Large intestine (tissue), 3 donors: ENCODE measurements at regions not wholly inside any gene's neighbourhood (a gene's known extent, or its start where the extent isn't known, plus 50 kb on each side); places are given as distances from the start of the nearest gene placed in this dataset.
"Not testable (repeated sequence)": the region's sequence is repeated elsewhere in the genome, so short reads cannot be mapped to it uniquely, and the experiment has no call there.

ENCODE experiments used
- DNase-seq, 2 donors: peaks; one replicate each; pipeline versions ENCODE4 v3.0.0 to v3.0.0-alpha.2; 2013
- H3K27ac ChIP-seq: one replicate; pipeline ENCODE4 v1.5.1; 2013; ENCODE audit warnings: low read length
- H3K27me3 ChIP-seq: 2 replicates; pipeline ENCODE4 v1.6.1; 2013; ENCODE audit warnings: low read length; ENCODE audit not compliant: control insufficient read depth, insufficient read depth
- H3K36me3 ChIP-seq: 2 replicates; pipeline ENCODE4 v1.6.1; 2013; ENCODE audit warnings: low read length; ENCODE audit not compliant: control insufficient read depth, insufficient read depth
- H3K4me1 ChIP-seq: one replicate; pipeline ENCODE4 v1.6.1; 2013; ENCODE audit warnings: low read length; ENCODE audit not compliant: control insufficient read depth, insufficient read depth
- H3K4me3 ChIP-seq: one replicate; pipeline ENCODE4 v1.5.1; 2013; ENCODE audit warnings: low read length
- H3K9me3 ChIP-seq: one replicate; pipeline ENCODE4 v1.6.1; 2013; ENCODE audit warnings: mild to moderate bottlenecking, low read depth, low read length, moderate library complexity; ENCODE audit not compliant: control insufficient read depth
- WGBS: methylation state at CpG from one replicate; pipeline ENCODE4 v1.1.5; 2013; ENCODE audit warnings: low lambda C conversion rate; ENCODE audit not compliant: insufficient coverage; 5-methylcytosine and 5-hydroxymethylcytosine counted together

GRCh38 chrX:124181515-124181914, 150.9 kb upstream of the TEX13D start:
- 100% methylated on average over 1 of the region's 8 CpGs for WGBS
- H3K36me3 ChIP-seq, result not testable (repeated sequence)

DNA sequence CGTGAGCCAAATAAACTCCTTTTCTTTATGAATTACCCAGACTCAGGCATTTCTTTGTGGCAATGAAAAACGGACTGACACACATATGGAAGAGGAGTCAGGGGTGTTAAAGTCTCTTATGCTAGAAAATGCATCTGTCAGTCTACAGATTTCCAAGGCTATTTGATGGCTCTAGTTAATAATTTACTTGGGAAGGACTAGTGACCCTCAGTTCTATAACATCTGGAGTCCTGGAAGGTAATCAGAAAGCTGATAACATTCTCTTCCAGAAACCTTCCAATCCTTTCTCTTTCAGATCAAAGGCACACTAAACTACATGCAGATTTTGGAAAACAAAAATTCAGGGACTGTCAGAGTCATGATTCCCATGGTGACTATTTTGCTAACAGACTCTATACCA, 142.0 kb upstream of the TEX13D start:
- peak; percentile 14 to 53 for DNase-seq
- no peak overlapping the region for H3K4me3 ChIP-seq
- H3K27ac ChIP-seq, result no peak overlapping the region
- no CpG with 5 or more reads among the region's 2 CpGs for WGBS
- H3K4me1 ChIP-seq, result peaks cover 8% of the 10 kb centered on the region
- no peaks in the 10 kb centered on the region for H3K27me3 ChIP-seq
- H3K9me3 ChIP-seq, result no peaks in the 10 kb centered on the region
- no peaks in the 10 kb centered on the region for H3K36me3 ChIP-seq

More at GRCh38 chrX:124181515-124181914, 150.9 kb upstream of the TEX13D start:
- not testable (repeated sequence) for H3K27ac ChIP-seq, H3K27me3 ChIP-seq, H3K9me3 ChIP-seq, H3K4me1 ChIP-seq, DNase-seq, H3K4me3 ChIP-seq

GRCh38 chrX:124194199-124194598, 138.3 kb upstream of the TEX13D start:
- WGBS, result no CpG with 5 or more reads among the region's 5 CpGs
- H3K27me3 ChIP-seq, result no peaks in the 10 kb centered on the region
- no peak overlapping the region for H3K27ac ChIP-seq
- no peak overlapping the region for H3K4me3 ChIP-seq
- peak; percentile 33 to 59 for DNase-seq
- no peaks in the 10 kb centered on the region for H3K9me3 ChIP-seq
- H3K36me3 ChIP-seq, result no peaks in the 10 kb centered on the region
- H3K4me1 ChIP-seq, result peaks cover 8% of the 10 kb centered on the region

GRCh38 chrX:124194901-124195300, 137.6 kb upstream of the TEX13D start:
- Histone ChIP-seq H3K4me1 (peaks cover 8% of the 10 kb centered on the region), H3K27me3 (no peaks in the 10 kb centered on the region), H3K9me3 (no peaks in the 10 kb centered on the region), H3K4me3 (no peak overlapping the region), H3K27ac (no peak overlapping the region), H3K36me3 (no peaks in the 10 kb centered on the region)
- WGBS, result 100% methylated on average over 1 of the region's 8 CpGs
- no peak for DNase-seq

GRCh38 chrX:124203311-124203710, 129.1 kb upstream of the TEX13D start:
- WGBS, result no CpG with 5 or more reads among the region's 1 CpG
- DNase-seq, result no peak
- H3K27me3 ChIP-seq, result no peaks in the 10 kb centered on the region
- H3K4me3 ChIP-seq, result no peak overlapping the region
- H3K9me3 ChIP-seq, result no peaks in the 10 kb centered on the region
- no peaks in the 10 kb centered on the region for H3K36me3 ChIP-seq
- H3K4me1 ChIP-seq, result no peaks in the 10 kb centered on the region
- no peak overlapping the region for H3K27ac ChIP-seq

- Histone ChIP-seq H3K4me3 (no peak overlapping the region), H3K27me3 (no peaks in the 10 kb centered on the region), H3K36me3 (no peaks in the 10 kb centered on the region), H3K27ac (no peak overlapping the region), H3K9me3 (no peaks in the 10 kb centered on the region), H3K4me1 (no peaks in the 10 kb centered on the region)
- no peak for DNase-seq
- 100% methylated on average over 1 of the region's 5 CpGs for WGBS
These were observed 123.8 kb upstream of the TEX13D start for GRCh38 chrX:124208660-124209059.

GRCh38 chrX:124209792-124210576, 122.5 kb upstream of the TEX13D start:
- no peak overlapping the region for H3K27ac ChIP-seq
- no CpG with 5 or more reads among the region's 6 CpGs for WGBS
- no peaks in the 10 kb centered on the region for H3K4me1 ChIP-seq
- H3K36me3 ChIP-seq, result no peaks in the 10 kb centered on the region
- no peak for DNase-seq
- H3K4me3 ChIP-seq, result no peak overlapping the region
- H3K27me3 ChIP-seq, result no peaks in the 10 kb centered on the region
- H3K9me3 ChIP-seq, result no peaks in the 10 kb centered on the region

DNA sequence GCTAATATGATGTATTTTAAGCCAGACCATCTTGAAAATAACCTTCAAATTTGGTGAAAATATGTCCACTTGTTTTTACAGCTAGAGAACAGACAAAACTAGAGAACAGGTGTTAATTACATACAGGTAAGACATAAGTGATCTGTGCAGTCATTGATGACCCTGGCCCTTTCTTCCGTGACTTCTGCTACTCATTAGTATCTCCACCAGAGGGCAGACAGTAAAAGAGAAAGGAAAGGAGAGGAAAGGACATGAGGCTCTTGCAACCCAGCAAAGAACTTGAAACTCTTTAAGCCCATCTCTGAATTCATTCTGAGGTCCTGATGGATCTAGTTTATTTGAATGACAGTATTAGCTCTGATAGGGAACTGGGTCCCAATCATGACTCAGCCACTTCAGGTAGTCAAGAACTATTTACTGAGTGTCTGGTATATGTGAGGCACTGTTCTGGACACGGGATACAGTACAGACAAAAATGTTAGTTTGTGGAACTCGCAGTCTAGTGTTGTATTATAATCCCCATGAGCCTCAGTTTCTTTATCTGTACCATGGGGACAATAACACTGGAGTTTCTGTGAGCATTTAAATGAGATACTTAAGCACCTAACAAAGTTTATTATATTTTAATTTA, 121.0 kb upstream of the TEX13D start:
- Histone ChIP-seq H3K4me1 (no peaks in the 10 kb centered on the region), H3K27me3 (no peaks in the 10 kb centered on the region), H3K4me3 (no peak overlapping the region), H3K36me3 (no peaks in the 10 kb centered on the region), H3K27ac (no peak overlapping the region), H3K9me3 (no peaks in the 10 kb centered on the region)
- no CpG with 5 or more reads among the region's 3 CpGs for WGBS
- peak in 1 of 2 donors; percentile 17 for DNase-seq

- no peak overlapping the region for H3K27ac ChIP-seq
- H3K9me3 ChIP-seq, result no peaks in the 10 kb centered on the region
- no CpG with 5 or more reads among the region's 3 CpGs for WGBS
- no peak overlapping the region for H3K4me3 ChIP-seq
- peak; percentile 23 to 38 for DNase-seq
- H3K27me3 ChIP-seq, result no peaks in the 10 kb centered on the region
- H3K36me3 ChIP-seq, result no peaks in the 10 kb centered on the region
- no peaks in the 10 kb centered on the region for H3K4me1 ChIP-seq
These were observed 119.8 kb upstream of the TEX13D start for GRCh38 chrX:124212622-124213021.

DNA sequence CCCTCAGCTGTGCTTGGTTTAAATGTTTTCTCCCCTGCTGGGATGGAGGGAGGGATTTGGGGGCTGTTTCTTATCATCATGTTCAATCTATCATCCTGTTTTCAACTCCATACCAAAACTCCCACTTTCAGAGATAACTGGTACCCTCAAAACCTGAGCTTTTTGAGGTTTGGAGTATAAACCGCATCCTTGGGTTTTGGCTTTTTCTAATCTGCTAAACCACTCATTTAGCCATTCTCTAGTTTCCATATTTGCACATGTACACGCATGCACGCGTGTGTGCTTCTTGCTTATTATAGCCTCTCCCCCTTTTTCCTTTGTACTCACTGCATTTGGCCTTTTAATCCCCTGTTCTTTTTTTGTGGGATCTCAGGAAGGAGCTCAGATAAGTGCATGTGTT, 116.7 kb upstream of the TEX13D start:
- 100% methylated on average over 1 of the region's 4 CpGs for WGBS
- Histone ChIP-seq H3K36me3 (no peaks in the 10 kb centered on the region), H3K27me3 (no peaks in the 10 kb centered on the region), H3K4me1 (no peaks in the 10 kb centered on the region), H3K9me3 (no peaks in the 10 kb centered on the region), H3K27ac (no peak overlapping the region), H3K4me3 (no peak overlapping the region)
- DNase-seq, result no peak
